A673 (cell line): ENCODE measurements at regions not wholly inside any gene's neighbourhood (a gene's known extent, or its start where the extent isn't known, plus 50 kb on each side); places are given as distances from the start of the nearest gene placed in this dataset.

ENCODE experiments used
- EZH2 ChIP-seq: fragments of 200-600 bp; sonication (generic); IDR thresholded peaks from 2 replicates; pipeline ENCODE4 v1.6.1; 2017; ENCODE audit warnings: borderline replicate concordance, low read depth, mild to moderate bottlenecking, mixed read lengths, antibody characterized with exemption, low read length; ENCODE audit not compliant: poor library complexity, severe bottlenecking
- TF ChIP-seq, protein P1 (sequence below): fragments of 300-800, 200-600 bp; sonication (generic); conservative IDR thresholded peaks from 2 replicates; pipeline ENCODE4 v1.5.1; 2017; ENCODE audit warnings: low read depth, mild to moderate bottlenecking, antibody characterized with exemption, low read length, moderate library complexity, mixed read lengths

DNA sequence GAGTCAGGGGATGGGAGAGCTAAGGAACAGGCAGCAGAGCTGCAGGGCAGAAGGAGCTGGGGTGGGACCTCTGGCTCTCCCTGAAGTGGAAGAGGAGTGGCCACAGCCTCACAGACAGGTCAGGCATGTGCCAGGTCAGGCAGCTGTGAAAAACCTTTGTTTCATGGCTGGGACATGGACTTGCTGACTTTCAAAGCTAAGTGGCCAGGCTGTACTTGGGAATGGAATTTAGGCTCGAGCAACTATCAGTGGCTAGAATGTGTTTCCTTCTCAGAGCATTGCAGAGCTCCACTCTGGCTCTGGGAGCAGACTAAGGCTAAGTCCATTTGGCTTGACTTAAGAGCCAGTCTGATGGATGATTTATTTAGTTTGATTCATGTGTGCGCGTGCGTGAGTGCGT, 385.1 kb downstream of the LMX1A start:
- TF ChIP-seq, protein P1, sequence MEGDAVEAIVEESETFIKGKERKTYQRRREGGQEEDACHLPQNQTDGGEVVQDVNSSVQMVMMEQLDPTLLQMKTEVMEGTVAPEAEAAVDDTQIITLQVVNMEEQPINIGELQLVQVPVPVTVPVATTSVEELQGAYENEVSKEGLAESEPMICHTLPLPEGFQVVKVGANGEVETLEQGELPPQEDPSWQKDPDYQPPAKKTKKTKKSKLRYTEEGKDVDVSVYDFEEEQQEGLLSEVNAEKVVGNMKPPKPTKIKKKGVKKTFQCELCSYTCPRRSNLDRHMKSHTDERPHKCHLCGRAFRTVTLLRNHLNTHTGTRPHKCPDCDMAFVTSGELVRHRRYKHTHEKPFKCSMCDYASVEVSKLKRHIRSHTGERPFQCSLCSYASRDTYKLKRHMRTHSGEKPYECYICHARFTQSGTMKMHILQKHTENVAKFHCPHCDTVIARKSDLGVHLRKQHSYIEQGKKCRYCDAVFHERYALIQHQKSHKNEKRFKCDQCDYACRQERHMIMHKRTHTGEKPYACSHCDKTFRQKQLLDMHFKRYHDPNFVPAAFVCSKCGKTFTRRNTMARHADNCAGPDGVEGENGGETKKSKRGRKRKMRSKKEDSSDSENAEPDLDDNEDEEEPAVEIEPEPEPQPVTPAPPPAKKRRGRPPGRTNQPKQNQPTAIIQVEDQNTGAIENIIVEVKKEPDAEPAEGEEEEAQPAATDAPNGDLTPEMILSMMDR: no peak
- TF ChIP-seq EZH2: no peak
